Ectodermal cell (in vitro differentiated cells): ENCODE measurements at regions not wholly inside any gene's neighbourhood (a gene's known extent, or its start where the extent isn't known, plus 50 kb on each side); places are given as distances from the start of the nearest gene placed in this dataset.

ENCODE experiments used
- H3K27ac ChIP-seq: 2 replicates; pipeline ENCODE4 v1.7.0; 2013; ENCODE audit warnings: mild to moderate bottlenecking, low read depth, low read length; ENCODE audit not compliant: insufficient read depth, poor library complexity, severe bottlenecking
- H3K27me3 ChIP-seq: 2 replicates; pipeline ENCODE4 v1.7.0; 2013; ENCODE audit warnings: mild to moderate bottlenecking, low read length; ENCODE audit not compliant: insufficient read depth, control insufficient read depth, poor library complexity, severe bottlenecking
- H3K36me3 ChIP-seq: one replicate; pipeline ENCODE4 v1.7.0; 2013; ENCODE audit warnings: low read length; ENCODE audit not compliant: control insufficient read depth, insufficient read depth
- H3K4me1 ChIP-seq: one replicate; pipeline ENCODE4 v1.7.0; 2013; ENCODE audit warnings: low read length; ENCODE audit not compliant: control insufficient read depth, insufficient read depth
- H3K4me3 ChIP-seq: 2 replicates; pipeline ENCODE4 v1.7.0; 2013; ENCODE audit warnings: low read depth, low read length, control low read depth; ENCODE audit not compliant: insufficient read depth
- H3K9me3 ChIP-seq: 2 replicates; pipeline ENCODE4 v1.7.0; 2013; ENCODE audit warnings: mild to moderate bottlenecking, low read length, moderate library complexity; ENCODE audit not compliant: control insufficient read depth
- WGBS, 2 experiments: methylation state at CpG; one replicate each; pipeline ENCODE4 v1.1.7; 2013; ENCODE audit warnings: missing lambda C conversion rate in 2 of 2; 5-methylcytosine and 5-hydroxymethylcytosine counted together

DNA sequence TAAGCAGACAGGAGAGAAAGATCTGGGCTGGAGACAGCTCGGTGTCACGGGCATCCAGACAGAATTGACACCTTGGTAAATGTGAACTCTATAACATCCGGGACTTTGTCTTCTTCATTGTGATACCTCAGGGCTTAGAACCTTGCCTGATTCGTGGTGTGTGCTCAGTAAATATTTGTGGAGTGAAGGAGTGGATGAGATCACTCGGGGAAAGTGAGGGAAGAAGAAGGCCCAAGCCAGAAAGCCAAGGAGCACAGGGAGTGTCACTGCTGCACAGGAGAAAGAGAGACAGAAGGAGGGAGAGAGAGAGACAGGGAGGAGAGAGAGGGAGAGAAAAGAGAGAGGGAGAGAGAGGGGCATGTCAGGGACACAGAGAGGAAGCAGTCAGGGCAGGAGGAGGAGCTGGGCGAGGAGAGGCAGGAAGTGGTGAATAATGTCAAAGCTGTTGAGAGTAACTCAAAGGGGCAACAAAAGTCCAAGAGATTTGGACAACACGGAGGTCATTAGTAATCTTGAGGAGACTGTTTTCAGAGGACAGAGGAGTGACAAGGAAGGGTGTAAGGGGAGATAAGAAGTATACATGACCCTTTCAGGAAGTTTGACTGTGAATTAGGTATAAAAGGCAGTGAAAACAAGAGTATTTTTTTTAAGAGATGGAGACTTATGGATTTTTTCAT is 141.6 kb upstream of the MAX start:
- Histone ChIP-seq H3K36me3 (no peaks in the 10 kb centered on the region), H3K9me3 (no peaks in the 10 kb centered on the region), H3K4me3 (no peak overlapping the region), H3K4me1 (no peaks in the 10 kb centered on the region), H3K27me3 (no peaks in the 10 kb centered on the region), H3K27ac (no peak overlapping the region)
- 93 to 94% methylated on average over 7 of the region's 7 CpGs for WGBS, 2 experiments

DNA sequence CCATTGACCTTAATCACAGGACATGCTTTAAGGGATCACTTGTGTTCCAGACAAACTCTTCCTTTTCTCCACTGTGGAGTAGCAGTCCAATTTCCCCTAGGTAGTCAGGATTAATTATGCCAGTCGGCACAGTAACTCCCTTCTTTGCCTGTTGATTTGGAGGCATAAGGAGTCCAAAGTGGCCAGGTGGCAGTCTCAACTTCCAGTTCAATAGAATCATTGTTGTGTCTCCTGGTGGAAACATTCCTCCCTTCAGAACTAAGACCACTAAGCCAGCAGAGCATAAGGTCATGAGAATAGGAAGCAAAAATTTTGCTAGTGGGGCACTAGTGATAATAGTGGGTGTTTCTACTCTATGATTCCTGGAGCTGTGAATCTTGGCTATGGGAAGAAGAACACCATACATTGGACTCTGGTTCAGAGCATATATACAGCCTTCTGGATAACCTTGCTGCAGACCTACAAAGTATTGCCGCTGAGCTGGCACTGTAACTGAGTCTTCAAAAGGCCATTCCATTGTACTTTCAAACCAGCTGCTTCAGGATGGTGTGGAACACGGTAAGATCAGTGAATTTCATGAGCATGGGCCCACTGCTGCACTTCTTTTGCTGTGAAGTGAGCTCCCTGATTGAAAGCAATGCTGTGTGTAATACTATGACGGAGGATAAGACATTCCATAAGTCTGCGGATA is 147.3 kb upstream of the MAX start:
- Histone ChIP-seq H3K27me3 (no peaks in the 10 kb centered on the region), H3K4me3 (no peak overlapping the region), H3K36me3 (no peaks in the 10 kb centered on the region), H3K27ac (no peak overlapping the region), H3K4me1 (no peaks in the 10 kb centered on the region), H3K9me3 (no peaks in the 10 kb centered on the region)
- WGBS, 2 experiments, result 94 to 95% methylated on average over 5 of the region's 5 CpGs

DNA sequence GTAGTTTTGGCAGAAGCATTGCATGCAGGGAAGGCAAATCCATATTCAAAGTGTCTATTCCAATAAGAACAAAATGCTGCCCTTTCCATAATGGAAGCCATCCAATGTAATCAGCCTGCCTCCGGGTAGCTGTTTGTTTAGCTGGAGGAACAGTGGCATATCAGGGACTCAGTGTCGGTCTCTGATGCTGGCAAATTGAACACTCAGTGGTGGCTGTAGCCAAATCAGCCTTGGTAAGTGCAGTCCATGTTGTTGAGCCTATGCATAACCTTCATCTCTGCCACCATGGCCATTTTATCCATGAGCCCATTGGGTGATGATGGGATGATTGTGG is 147.8 kb upstream of the MAX start:
- H3K4me3 ChIP-seq, result no peak overlapping the region
- 95 to 96% methylated on average over 2 of the region's 2 CpGs for WGBS, 2 experiments
- no peaks in the 10 kb centered on the region for H3K36me3 ChIP-seq
- H3K27me3 ChIP-seq, result no peaks in the 10 kb centered on the region
- H3K4me1 ChIP-seq, result no peaks in the 10 kb centered on the region
- H3K27ac ChIP-seq, result no peak overlapping the region
- no peaks in the 10 kb centered on the region for H3K9me3 ChIP-seq

DNA sequence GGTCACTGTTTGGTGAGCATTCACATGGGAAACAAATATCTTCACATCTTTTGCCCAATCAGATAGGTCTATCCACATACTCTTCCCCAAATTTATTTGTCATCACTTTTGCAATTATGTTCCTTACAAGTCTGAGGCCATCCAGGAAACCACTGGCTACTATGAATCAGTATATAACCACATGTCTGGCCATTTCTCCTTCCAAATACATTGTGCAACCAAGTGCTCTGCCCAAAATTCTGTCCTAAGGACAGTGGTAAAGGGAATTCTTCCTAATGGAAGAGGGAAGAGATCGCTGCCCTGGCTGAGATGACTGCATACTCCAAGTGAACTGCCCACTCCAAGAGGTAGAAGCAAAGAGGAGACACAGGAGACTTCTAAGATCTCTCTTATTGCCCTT is 148.9 kb upstream of the MAX start:
- H3K4me3 ChIP-seq, result no peak overlapping the region
- H3K27me3 ChIP-seq, result no peaks in the 10 kb centered on the region
- no peaks in the 10 kb centered on the region for H3K9me3 ChIP-seq
- no peaks in the 10 kb centered on the region for H3K36me3 ChIP-seq
- peaks cover 6% of the 10 kb centered on the region for H3K4me1 ChIP-seq
- H3K27ac ChIP-seq, result no peak overlapping the region
- WGBS, 2 experiments, result 92 to 97% methylated on average over 1 of the region's 1 CpG

DNA sequence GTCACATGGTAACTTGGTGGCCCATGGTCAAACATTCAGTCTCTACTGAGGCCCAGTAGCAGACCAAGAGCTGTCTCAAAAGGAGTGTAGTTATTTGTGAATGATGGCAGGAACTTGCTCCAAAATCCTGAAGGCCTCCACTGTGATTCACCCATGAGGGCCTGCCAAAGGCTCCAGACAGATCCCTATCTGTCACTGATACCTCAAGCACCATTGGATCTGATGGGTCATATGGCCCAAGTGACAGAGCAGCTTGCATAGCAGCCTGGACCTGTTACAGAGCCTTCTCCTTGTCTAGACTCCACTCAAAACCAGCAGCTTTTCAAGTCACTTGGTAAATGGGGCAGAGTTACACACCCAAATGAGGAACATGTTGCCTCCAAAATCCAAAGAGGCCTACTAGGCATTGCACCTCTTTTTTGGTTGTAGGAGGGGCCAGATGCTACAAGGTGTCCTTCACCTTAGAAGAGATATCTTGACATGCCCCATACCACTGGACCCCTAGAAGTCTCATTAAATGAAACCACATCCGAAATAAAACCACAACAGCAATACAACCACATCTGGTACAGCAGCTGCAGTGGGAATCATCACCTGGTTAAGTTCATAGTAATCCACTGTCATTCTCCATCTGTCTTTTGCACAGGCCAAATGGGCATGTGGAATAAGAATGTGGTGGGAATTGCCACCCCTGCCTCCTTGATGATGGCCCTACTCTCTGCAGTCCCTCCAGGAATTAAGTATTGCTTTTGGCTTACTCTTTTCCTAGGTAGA is 150.4 kb upstream of the MAX start:
- H3K36me3 ChIP-seq, result no peaks in the 10 kb centered on the region
- WGBS, 2 experiments, result 93 to 96% methylated on average over 1 of the region's 1 CpG
- peaks cover 8% of the 10 kb centered on the region for H3K4me1 ChIP-seq
- H3K27me3 ChIP-seq, result no peaks in the 10 kb centered on the region
- no peak overlapping the region for H3K27ac ChIP-seq
- H3K4me3 ChIP-seq, result no peak overlapping the region
- H3K9me3 ChIP-seq, result no peaks in the 10 kb centered on the region

DNA sequence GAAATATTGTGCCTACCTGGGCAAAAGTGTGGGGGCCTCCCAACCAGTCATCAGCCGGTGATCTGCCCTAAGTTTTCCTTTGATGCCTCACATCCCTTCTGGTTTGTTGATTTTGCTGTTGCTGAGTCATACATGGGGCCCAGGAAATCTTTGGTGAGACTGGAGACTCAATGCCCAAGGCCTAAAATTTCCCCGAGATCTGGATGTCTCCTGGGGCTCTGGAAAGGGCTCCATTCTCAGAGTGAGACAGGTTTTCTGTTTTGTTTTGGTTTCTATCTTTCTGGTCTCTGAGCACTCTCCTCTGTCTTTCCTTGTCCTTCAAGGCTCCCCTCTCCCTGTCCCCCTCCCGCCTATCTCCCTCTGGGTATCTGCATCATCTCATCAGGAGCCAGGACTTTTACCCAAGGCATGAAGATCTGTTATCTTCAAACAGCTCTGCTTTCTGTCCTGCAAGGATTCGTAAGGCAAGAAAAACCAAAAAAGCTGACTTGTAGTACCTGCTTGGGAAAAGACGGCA is 152.8 kb upstream of the MAX start:
- H3K36me3 ChIP-seq, result no peaks in the 10 kb centered on the region
- H3K4me3 ChIP-seq, result no peak overlapping the region
- no peaks in the 10 kb centered on the region for H3K27me3 ChIP-seq
- no peak overlapping the region for H3K27ac ChIP-seq
- H3K9me3 ChIP-seq, result peaks cover 2% of the 10 kb centered on the region
- 57 to 65% methylated on average over 5 of the region's 5 CpGs for WGBS, 2 experiments
- H3K4me1 ChIP-seq, result peaks cover 8% of the 10 kb centered on the region

DNA sequence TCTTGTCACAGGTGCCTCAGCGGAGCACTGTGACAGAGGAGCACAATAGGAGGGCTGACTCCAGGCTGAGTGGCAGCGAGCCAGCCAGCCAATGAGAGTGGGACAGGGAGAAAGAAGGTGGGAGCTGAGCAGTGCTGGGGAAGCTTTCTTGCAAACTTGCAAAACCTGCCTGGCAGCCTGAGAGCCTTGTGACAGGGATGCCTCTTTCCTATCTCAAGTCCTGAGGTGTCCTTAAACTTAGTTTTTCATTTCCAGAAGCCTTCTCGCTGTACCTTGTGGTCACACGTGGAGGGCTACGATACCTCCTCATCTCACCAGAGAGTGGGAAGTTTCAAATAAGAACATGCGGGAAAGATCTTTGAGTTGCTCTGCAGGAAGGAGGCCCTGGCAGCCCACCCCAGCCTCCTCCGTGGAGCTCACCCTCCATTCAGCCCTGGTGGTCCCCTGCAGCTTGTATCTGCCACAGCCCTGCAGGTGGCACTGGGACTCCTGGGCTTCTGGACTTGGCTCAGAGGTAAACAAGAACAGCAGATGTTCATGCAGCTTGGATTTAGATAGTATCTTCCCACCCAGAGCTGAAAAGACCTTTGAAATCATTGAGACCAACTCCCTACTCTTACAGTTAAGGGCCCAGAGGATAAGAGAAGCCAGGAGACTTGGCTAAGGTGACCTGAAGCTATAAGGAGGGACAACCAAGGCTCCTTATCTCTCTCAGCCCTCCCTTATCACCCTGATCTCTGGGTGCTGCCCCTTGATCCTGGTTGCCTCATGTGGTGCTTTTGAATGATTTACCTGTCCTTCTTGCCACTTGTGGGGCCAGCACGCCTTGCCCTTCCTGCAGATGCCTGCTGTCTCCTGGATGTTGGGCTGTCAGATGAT is 153.5 kb upstream of the MAX start:
- peaks cover 8% of the 10 kb centered on the region for H3K4me1 ChIP-seq
- no peak overlapping the region for H3K4me3 ChIP-seq
- WGBS, 2 experiments, result 39 to 40% methylated on average over 8 of the region's 8 CpGs
- no peaks in the 10 kb centered on the region for H3K36me3 ChIP-seq
- H3K27me3 ChIP-seq, result no peaks in the 10 kb centered on the region
- H3K27ac ChIP-seq, result no peak overlapping the region
- peaks cover 2% of the 10 kb centered on the region for H3K9me3 ChIP-seq

DNA sequence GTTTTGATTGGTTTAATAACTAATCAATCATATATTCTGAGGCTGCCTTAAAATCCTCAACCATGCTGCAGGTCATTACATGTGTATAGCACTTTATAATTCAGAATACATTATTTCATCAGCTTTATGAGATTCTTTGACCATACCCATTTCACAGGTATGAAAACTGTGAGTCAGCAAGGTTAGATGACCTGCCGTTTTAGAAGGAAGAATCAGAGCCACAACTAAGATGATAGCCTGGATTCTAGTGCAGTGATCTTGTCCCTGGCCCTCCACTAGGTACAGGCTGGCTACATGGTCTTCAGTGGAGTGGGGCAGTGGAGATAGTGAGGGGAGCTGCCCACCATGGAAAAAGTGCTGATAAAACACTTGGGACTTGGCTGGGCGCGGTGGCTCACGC is 154.4 kb upstream of the MAX start:
- Histone ChIP-seq H3K4me1 (peaks cover 8% of the 10 kb centered on the region), H3K36me3 (no peaks in the 10 kb centered on the region), H3K4me3 (no peak overlapping the region), H3K9me3 (peaks cover 2% of the 10 kb centered on the region), H3K27me3 (no peaks in the 10 kb centered on the region), H3K27ac (no peak overlapping the region)
- WGBS, 2 experiments, result 93 to 98% methylated on average over 4 of the region's 4 CpGs

DNA sequence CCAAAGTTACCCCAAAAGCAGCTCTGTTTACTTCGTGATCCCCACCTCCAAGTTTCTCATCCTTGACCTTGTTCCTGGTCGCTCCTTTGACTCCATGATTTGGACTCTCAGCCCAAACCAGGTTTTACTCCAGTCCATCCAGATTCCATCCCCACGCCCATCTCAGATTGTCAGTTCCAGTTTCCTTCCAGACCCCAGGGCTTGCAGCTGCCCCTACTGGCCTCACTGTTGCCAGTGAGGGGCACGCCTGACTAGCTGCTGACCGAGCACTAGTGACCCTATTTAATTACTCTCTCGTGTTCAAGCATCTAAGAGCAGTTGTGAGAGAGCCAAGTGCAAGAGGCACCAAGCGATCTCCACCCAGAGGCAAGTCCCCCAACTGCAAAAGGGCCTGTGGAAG is 155.1 kb upstream of the FUT8 start:
- no peak overlapping the region for H3K4me3 ChIP-seq
- peaks cover 8% of the 10 kb centered on the region for H3K4me1 ChIP-seq
- no peaks in the 10 kb centered on the region for H3K27me3 ChIP-seq
- H3K27ac ChIP-seq, result no peak overlapping the region
- WGBS, 2 experiments, result 85 to 93% methylated on average over 7 of the region's 7 CpGs
- no peaks in the 10 kb centered on the region for H3K36me3 ChIP-seq
- H3K9me3 ChIP-seq, result peaks cover 2% of the 10 kb centered on the region
